Right lobe of liver (tissue), 6 donors: ENCODE measurements at regions not wholly inside any gene's neighbourhood (a gene's known extent, or its start where the extent isn't known, plus 50 kb on each side); places are given as distances from the start of the nearest gene placed in this dataset.

Source experiments
- ATAC-seq, 4 donors: fragments of 200-7000 bp; cut with Tn5 transposase; one replicate each; pipeline ENCODE4 v1.9.1; 2020; ENCODE audit warnings: mild to moderate bottlenecking in 4 of 4, moderate library complexity in 4 of 4
- DNase-seq, 3 donors: peaks; one replicate each; pipeline ENCODE4 v3.0.0-alpha.2; 2020
- H3K27ac ChIP-seq, 3 donors: fragments of 200-600 bp; one replicate each; pipeline ENCODE4 v1.8.0; 2022
- H3K27me3 ChIP-seq, 2 donors: fragments of 200-600 bp; one replicate each; pipeline ENCODE4 v1.8.0; 2022
- H3K36me3 ChIP-seq, 4 donors: fragments of 200-600 bp; sonication (generic) in 1 of 4; one replicate each; pipeline versions ENCODE4 v1.5.1 to v1.8.0; 2017 to 2022; ENCODE audit warnings: control low read depth in 1 of 4
- H3K4me1 ChIP-seq, 4 donors: fragments of 200-600 bp; sonication (generic) in 1 of 4; one replicate each; pipeline versions ENCODE4 v1.5.1 to v1.8.0; 2017 to 2022; ENCODE audit warnings: control low read depth in 1 of 4
- H3K4me3 ChIP-seq, 3 donors: fragments of 200-600 bp; one replicate each; pipeline ENCODE4 v1.8.0; 2022
- H3K9me3 ChIP-seq, 4 donors: fragments of 200-600 bp; sonication (generic) in 1 of 4; one replicate each; pipeline versions ENCODE4 v1.5.1 to v1.8.0; 2017 to 2022; ENCODE audit warnings: control low read depth in 1 of 4
- POLR2A ChIP-seq: fragments of 450-650 bp; IDR thresholded peaks from one replicate; pipeline ENCODE4 v1.6.1; 2017; ENCODE audit warnings: antibody characterized with exemption, mild to moderate bottlenecking
- WGBS: methylation state at CpG from one replicate; pipeline ENCODE4 v1.1.6; 2018; ENCODE audit warnings: low coverage, low lambda C conversion rate; ENCODE audit not compliant: insufficient coverage; ENCODE audit errors: missing lambda C conversion rate; 5-methylcytosine and 5-hydroxymethylcytosine counted together
- intact Hi-C, 2 donors: fragments of 100-400 bp; cut with DNase I; formaldehyde crosslinking; loops; one replicate each; pipeline versions ENCODE4 v1.11.2 to v1.14.1; 2022
- TF ChIP-seq, protein P1 (sequence below), 4 donors: fragments of 200-600 bp in 3 of 4; fragments of 450-650 bp in 1 of 4; IDR thresholded peaks; one replicate each; pipeline versions ENCODE4 v1.5.1 to v1.8.0; 2016 to 2022; ENCODE audit warnings: antibody characterized with exemption in 4 of 4, mild to moderate bottlenecking in 2 of 4
- donor health status: DM: no; HTN: yes; CAD: no.
- donor health status: DM: no; HTN: no; CAD: no.
- donor health status: DM: no; HTN: no; CAD: no.
- donor health status: DM: no; HTN: yes; CAD: no.
- donor health status: DM: no; HTN: yes; CAD: no.

- WGBS: 65% methylated on average over 8 of the region's 8 CpGs
- H3K27me3 ChIP-seq: no peaks in the 10 kb centered on the region
- H3K9me3 ChIP-seq: no peaks in the 10 kb centered on the region
- TF ChIP-seq, protein P1, sequence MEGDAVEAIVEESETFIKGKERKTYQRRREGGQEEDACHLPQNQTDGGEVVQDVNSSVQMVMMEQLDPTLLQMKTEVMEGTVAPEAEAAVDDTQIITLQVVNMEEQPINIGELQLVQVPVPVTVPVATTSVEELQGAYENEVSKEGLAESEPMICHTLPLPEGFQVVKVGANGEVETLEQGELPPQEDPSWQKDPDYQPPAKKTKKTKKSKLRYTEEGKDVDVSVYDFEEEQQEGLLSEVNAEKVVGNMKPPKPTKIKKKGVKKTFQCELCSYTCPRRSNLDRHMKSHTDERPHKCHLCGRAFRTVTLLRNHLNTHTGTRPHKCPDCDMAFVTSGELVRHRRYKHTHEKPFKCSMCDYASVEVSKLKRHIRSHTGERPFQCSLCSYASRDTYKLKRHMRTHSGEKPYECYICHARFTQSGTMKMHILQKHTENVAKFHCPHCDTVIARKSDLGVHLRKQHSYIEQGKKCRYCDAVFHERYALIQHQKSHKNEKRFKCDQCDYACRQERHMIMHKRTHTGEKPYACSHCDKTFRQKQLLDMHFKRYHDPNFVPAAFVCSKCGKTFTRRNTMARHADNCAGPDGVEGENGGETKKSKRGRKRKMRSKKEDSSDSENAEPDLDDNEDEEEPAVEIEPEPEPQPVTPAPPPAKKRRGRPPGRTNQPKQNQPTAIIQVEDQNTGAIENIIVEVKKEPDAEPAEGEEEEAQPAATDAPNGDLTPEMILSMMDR (IDR thresholded peaks at IDR 0.05): no peak
- TF ChIP-seq POLR2A: no peak
- intact Hi-C loops: no loop called here
- peaks cover 0 to 52% (median 33%) of the 10 kb centered on the region in 4 donors for H3K4me1 ChIP-seq
- no peak overlapping the region for H3K27ac ChIP-seq
- H3K36me3 ChIP-seq: no peaks in the 10 kb centered on the region
- H3K4me3 ChIP-seq: no peak overlapping the region
- DNase-seq (peak in 1 of 3 donors; percentile 42), ATAC-seq (no peak)
These were observed 75.8 kb downstream of the CPN2 start for GRCh38 chr3:194275291-194275690.

GRCh38 chr3:194275721-194276120, 75.4 kb downstream of the CPN2 start:
- ATAC-seq (no peak), DNase-seq (peak in 1 of 3 donors; percentile 27)
- Histone ChIP-seq H3K4me1 (peaks cover 0 to 47% (median 30%) of the 10 kb centered on the region in 4 donors), H3K27ac (no peak overlapping the region), H3K27me3 (no peaks in the 10 kb centered on the region), H3K36me3 (no peaks in the 10 kb centered on the region), H3K9me3 (no peaks in the 10 kb centered on the region), H3K4me3 (no peak overlapping the region)
- TF ChIP-seq, protein P1 (IDR thresholded peaks at IDR 0.05): no peak
- TF ChIP-seq POLR2A: no peak
- intact Hi-C loops: no loop called here
- WGBS: 43% methylated on average over 5 of the region's 8 CpGs

DNA sequence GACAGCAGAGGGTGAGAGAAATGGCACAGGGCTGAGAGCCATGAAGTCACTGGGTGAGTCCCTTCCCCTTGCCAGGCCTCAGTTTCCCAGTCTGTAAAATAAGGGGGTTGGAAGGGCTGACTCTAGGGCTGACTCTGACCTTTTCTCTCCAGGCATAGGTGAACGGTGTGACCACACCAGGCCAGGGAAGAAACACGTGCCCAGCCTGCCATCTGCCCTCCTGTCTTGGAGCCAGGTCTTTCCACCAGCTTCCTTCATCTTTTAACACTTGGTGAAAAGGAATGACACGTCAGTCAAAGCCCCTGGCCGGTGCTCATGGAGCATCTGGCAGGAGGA, 74.4 kb downstream of the CPN2 start:
- no CpG with 5 or more reads among the region's 4 CpGs for WGBS
- intact Hi-C loops: no loop called here
- Histone ChIP-seq H3K4me1 (peaks cover 0 to 37% (median 25%) of the 10 kb centered on the region in 4 donors), H3K4me3 (no peak overlapping the region), H3K9me3 (no peaks in the 10 kb centered on the region), H3K27me3 (no peaks in the 10 kb centered on the region), H3K36me3 (no peaks in the 10 kb centered on the region), H3K27ac (peak overlapping the region; percentile 30 to 53 (median 32))
- ATAC-seq: peak; percentile 42 to 64 (median 59)
- TF ChIP-seq, protein P1 (IDR thresholded peaks at IDR 0.05): no peak
- TF ChIP-seq POLR2A: no peak
- no peak for DNase-seq

DNA sequence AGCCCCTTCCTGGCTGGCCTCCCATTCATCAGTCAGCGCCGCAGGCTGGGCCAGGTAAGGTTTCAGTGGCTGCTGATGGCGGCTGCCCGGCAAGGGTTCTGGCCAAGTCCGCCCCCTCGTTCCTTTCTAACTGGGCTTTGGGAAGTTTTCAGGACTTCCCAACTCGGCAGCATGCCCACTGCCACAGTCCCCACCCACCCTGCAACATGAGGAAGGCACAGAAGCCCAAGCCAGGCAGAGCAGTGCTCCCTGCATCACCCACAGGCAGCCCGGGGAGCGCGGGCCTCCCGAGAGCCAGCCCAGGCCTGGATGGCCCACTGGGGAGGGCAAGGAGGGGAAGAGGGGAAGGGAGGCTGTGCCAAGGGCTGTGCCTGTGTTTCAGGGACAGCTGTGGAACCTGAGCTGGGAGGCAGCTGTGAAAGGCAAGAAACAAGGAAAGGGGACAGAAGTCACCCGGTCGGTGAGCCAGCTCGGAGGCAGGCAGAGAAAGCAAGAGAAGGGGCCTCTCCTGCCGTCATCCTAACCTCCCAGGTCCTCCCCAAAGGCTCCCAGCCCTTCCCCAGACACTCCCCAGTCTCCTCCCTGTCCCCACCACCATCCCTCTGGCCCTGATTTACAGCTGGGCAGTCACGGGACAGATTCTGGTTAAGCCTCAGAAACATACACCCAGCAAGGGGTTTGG, 73.9 kb downstream of the CPN2 start:
- Histone ChIP-seq H3K9me3 (no peaks in the 10 kb centered on the region), H3K27ac (peak overlapping the region; percentile 32 to 66 (median 53)), H3K4me3 (no peak overlapping the region), H3K4me1 (peaks cover 0 to 34% (median 19%) of the 10 kb centered on the region in 4 donors), H3K36me3 (no peaks in the 10 kb centered on the region), H3K27me3 (no peaks in the 10 kb centered on the region)
- ATAC-seq (peak; percentile 63 to 85 (median 74)), DNase-seq (peak; percentile 67 to 78 (median 78))
- 32% methylated on average over 9 of the region's 16 CpGs for WGBS
- TF ChIP-seq, protein P1 (IDR thresholded peaks at IDR 0.05): no peak
- peak; percentile 48 for TF ChIP-seq POLR2A
- intact Hi-C loops: no loop called here
